ENCODE measurements at regions not wholly inside any gene's neighbourhood (a gene's known extent, or its start where the extent isn't known, plus 50 kb on each side); places are given as distances from the start of the nearest gene placed in this dataset.
"Not testable (repeated sequence)": the region's sequence is repeated elsewhere in the genome, so short reads cannot be mapped to it uniquely, and the experiment has no call there.

GRCh38 chr3:73192036-73192738 lies 130.7 kb downstream of the EBLN2 start:
- Histone ChIP-seq H2AFZ (ENCODE audit: low read depth, low read length) (no peak overlapping the region), H3K27ac (ENCODE audit: low read length) (no peak overlapping the region), H3K4me1 (ENCODE audit: low read length) (peaks cover 5% of the 10 kb centered on the region), H3K4me3 (ENCODE audit: low read length) (no peak overlapping the region), H3K4me2 (ENCODE audit: low read length) (no peak overlapping the region), H3K36me3 (replicated peaks; ENCODE audit: low read depth, low read length) (no peaks in the 10 kb centered on the region), H4K20me1 (ENCODE audit: insufficient read depth, low read length) (no peaks in the 10 kb centered on the region), H3K9ac (ENCODE audit: low read length) (no peak overlapping the region), H3K79me2 (ENCODE audit: low read length) (no peaks in the 10 kb centered on the region), H3K27me3 (ENCODE audit: low read depth, low read length) (no peaks in the 10 kb centered on the region), H3K9me3 (ENCODE audit: insufficient read depth, low read length) (no peaks in the 10 kb centered on the region)
- TF ChIP-seq CTCF (IDR thresholded peaks at IDR 0.05; ENCODE audit: low read depth, low read length) (peak; percentile 69), EZH2phosphoT487 (IDR thresholded peaks at IDR 0.05; ENCODE audit: low read depth) (no peak)

GRCh38 chr3:73193943-73194342 lies 132.5 kb downstream of the EBLN2 start:
- H3K4me2 ChIP-seq (ENCODE audit: low read length); H4K20me1 ChIP-seq (ENCODE audit: insufficient read depth, low read length); H3K4me3 ChIP-seq (ENCODE audit: low read length); H3K9me3 ChIP-seq (ENCODE audit: insufficient read depth, low read length); H3K79me2 ChIP-seq (ENCODE audit: low read length); H3K4me1 ChIP-seq (ENCODE audit: low read length); H3K36me3 ChIP-seq (replicated peaks; ENCODE audit: low read depth, low read length); H2AFZ ChIP-seq (ENCODE audit: low read depth, low read length); H3K9ac ChIP-seq (ENCODE audit: low read length); H3K27ac ChIP-seq (ENCODE audit: low read length); H3K27me3 ChIP-seq (ENCODE audit: low read depth, low read length): not testable (repeated sequence)

- TF ChIP-seq EZH2phosphoT487 (IDR thresholded peaks at IDR 0.05; ENCODE audit: low read depth) = no peak
- no peak for TF ChIP-seq CTCF (IDR thresholded peaks at IDR 0.05; ENCODE audit: low read depth, low read length)
- H3K79me2 ChIP-seq (ENCODE audit: low read length) = no peaks in the 10 kb centered on the region
- H3K4me2 ChIP-seq (ENCODE audit: low read length) = no peak overlapping the region
- H2AFZ ChIP-seq (ENCODE audit: low read depth, low read length) = no peak overlapping the region
- H3K27ac ChIP-seq (ENCODE audit: low read length) = no peak overlapping the region
- H3K9ac ChIP-seq (ENCODE audit: low read length) = no peak overlapping the region
- H4K20me1 ChIP-seq (ENCODE audit: insufficient read depth, low read length) = no peaks in the 10 kb centered on the region
- no peaks in the 10 kb centered on the region for H3K36me3 ChIP-seq (replicated peaks; ENCODE audit: low read depth, low read length)
- peaks cover 13% of the 10 kb centered on the region; the same call in 1 of the 2 replicates for H3K27me3 ChIP-seq (ENCODE audit: low read depth, low read length)
- no peaks in the 10 kb centered on the region for H3K9me3 ChIP-seq (ENCODE audit: insufficient read depth, low read length)
- H3K4me3 ChIP-seq (ENCODE audit: low read length) = no peak overlapping the region
- no peaks in the 10 kb centered on the region for H3K4me1 ChIP-seq (ENCODE audit: low read length)
Observed at GRCh38 chr3:73197187-73197586, 135.7 kb downstream of the EBLN2 start.

- Histone ChIP-seq H3K4me3 (ENCODE audit: low read length) (no peak overlapping the region), H3K4me1 (ENCODE audit: low read length) (no peaks in the 10 kb centered on the region)
- TF ChIP-seq EZH2phosphoT487 (IDR thresholded peaks at IDR 0.05; ENCODE audit: low read depth) (no peak), CTCF (IDR thresholded peaks at IDR 0.05; ENCODE audit: low read depth, low read length) (no peak)
Observed at GRCh38 chr3:73203101-73203500, 141.6 kb downstream of the EBLN2 start.

More at GRCh38 chr3:73203101-73203500, 141.6 kb downstream of the EBLN2 start:
- Histone ChIP-seq H2AFZ (ENCODE audit: low read depth, low read length) (no peak overlapping the region), H3K36me3 (replicated peaks; ENCODE audit: low read depth, low read length) (no peaks in the 10 kb centered on the region), H3K79me2 (ENCODE audit: low read length) (no peaks in the 10 kb centered on the region), H4K20me1 (ENCODE audit: insufficient read depth, low read length) (no peaks in the 10 kb centered on the region), H3K27me3 (ENCODE audit: low read depth, low read length) (peaks cover 13% of the 10 kb centered on the region; the same call in 1 of the 2 replicates), H3K9ac (ENCODE audit: low read length) (no peak overlapping the region), H3K27ac (ENCODE audit: low read length) (no peak overlapping the region), H3K4me2 (ENCODE audit: low read length) (no peak overlapping the region), H3K9me3 (ENCODE audit: insufficient read depth, low read length) (no peaks in the 10 kb centered on the region)
